Osteoblast (primary cell): ENCODE measurements at regions not wholly inside any gene's neighbourhood (a gene's known extent, or its start where the extent isn't known, plus 50 kb on each side); places are given as distances from the start of the nearest gene placed in this dataset.
"Not testable (repeated sequence)": the region's sequence is repeated elsewhere in the genome, so short reads cannot be mapped to it uniquely, and the experiment has no call there.

ENCODE experiments used
- DNase-seq: peaks from one replicate; pipeline ENCODE4 v3.0.0; 2011; ENCODE audit warnings: low spot score, mixed read lengths; ENCODE audit not compliant: insufficient read length; ENCODE audit errors: missing footprints
- H2AFZ ChIP-seq: 2 replicates; pipeline ENCODE4 v1.6.0; 2011; ENCODE audit warnings: mild to moderate bottlenecking, low read length
- H3K27ac ChIP-seq: 2 replicates; pipeline ENCODE4 v1.5.1; 2011; ENCODE audit warnings: mild to moderate bottlenecking, low read depth, low read length, moderate library complexity
- H3K27me3 ChIP-seq: 2 replicates; pipeline ENCODE4 v1.6.0; 2012; ENCODE audit warnings: mild to moderate bottlenecking, control low read depth, inconsistent platforms, low read length, moderate library complexity; ENCODE audit not compliant: insufficient read depth
- H3K36me3 ChIP-seq: 2 replicates; pipeline ENCODE4 v1.5.1; 2011; ENCODE audit warnings: mild to moderate bottlenecking, low read length, control low read depth, moderate library complexity; ENCODE audit not compliant: insufficient read depth
- H3K4me1 ChIP-seq: 2 replicates; pipeline ENCODE4 v1.5.1; 2011; ENCODE audit warnings: mild to moderate bottlenecking, low read length, control low read depth, moderate library complexity; ENCODE audit not compliant: insufficient read depth
- H3K4me2 ChIP-seq: 2 replicates; pipeline ENCODE4 v1.6.0; 2011; ENCODE audit warnings: mild to moderate bottlenecking, low read length; ENCODE audit not compliant: insufficient read depth
- H3K4me3 ChIP-seq: fragments of 200-600 bp; sonication (generic); 3 replicates; pipeline ENCODE4 v1.5.1; 2012; ENCODE audit warnings: mild to moderate bottlenecking, low read length, inconsistent platforms; ENCODE audit not compliant: insufficient read depth
- H3K79me2 ChIP-seq: 2 replicates; pipeline ENCODE4 v1.6.0; 2012; ENCODE audit warnings: mild to moderate bottlenecking, low read length, control low read depth, inconsistent platforms; ENCODE audit not compliant: insufficient read depth
- H3K9me3 ChIP-seq: 2 replicates; pipeline ENCODE4 v1.5.1; 2011; ENCODE audit warnings: low read depth, low read length, control low read depth
- H4K20me1 ChIP-seq: 2 replicates; pipeline ENCODE4 v1.6.0; 2012; ENCODE audit warnings: mild to moderate bottlenecking, low read length, control low read depth; ENCODE audit not compliant: insufficient read depth
- TF ChIP-seq, protein P1 (sequence below): IDR thresholded peaks from 2 replicates; pipeline ENCODE4 v1.5.1; 2011; ENCODE audit warnings: mild to moderate bottlenecking, low read depth, low read length, moderate library complexity; ENCODE audit errors: extremely low read depth

DNA sequence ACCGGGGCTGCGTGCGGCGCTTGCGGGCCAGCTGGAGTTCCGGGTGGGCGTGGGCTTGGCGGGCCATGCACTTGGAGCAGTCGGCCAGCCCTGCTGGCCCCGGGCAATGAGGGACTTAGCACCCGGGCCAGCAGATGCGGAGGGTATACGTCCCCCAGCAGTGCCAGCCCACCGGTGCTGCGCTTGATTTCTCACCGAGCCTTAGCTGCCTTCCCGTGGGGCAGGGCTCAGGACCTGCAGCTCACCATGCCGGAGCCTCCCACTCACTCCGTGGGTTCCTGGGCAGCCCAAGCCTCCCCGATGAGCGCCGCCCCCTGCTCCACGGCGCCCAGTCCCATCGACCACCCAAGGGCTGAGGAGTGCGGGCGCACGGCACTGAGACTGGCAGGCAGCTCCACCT, 51.4 kb upstream of the INPP4B start:
- not testable (repeated sequence) for H3K4me3 ChIP-seq, H3K27me3 ChIP-seq, H3K79me2 ChIP-seq, H2AFZ ChIP-seq, H4K20me1 ChIP-seq, H3K36me3 ChIP-seq, H3K27ac ChIP-seq, H3K4me1 ChIP-seq, H3K4me2 ChIP-seq, DNase-seq, H3K9me3 ChIP-seq

- H2AFZ ChIP-seq: no peak overlapping the region
- H3K4me2 ChIP-seq: no peak overlapping the region
- no peaks in the 10 kb centered on the region for H3K9me3 ChIP-seq
- H4K20me1 ChIP-seq: no peaks in the 10 kb centered on the region
- H3K36me3 ChIP-seq: no peaks in the 10 kb centered on the region
- TF ChIP-seq, protein P1, sequence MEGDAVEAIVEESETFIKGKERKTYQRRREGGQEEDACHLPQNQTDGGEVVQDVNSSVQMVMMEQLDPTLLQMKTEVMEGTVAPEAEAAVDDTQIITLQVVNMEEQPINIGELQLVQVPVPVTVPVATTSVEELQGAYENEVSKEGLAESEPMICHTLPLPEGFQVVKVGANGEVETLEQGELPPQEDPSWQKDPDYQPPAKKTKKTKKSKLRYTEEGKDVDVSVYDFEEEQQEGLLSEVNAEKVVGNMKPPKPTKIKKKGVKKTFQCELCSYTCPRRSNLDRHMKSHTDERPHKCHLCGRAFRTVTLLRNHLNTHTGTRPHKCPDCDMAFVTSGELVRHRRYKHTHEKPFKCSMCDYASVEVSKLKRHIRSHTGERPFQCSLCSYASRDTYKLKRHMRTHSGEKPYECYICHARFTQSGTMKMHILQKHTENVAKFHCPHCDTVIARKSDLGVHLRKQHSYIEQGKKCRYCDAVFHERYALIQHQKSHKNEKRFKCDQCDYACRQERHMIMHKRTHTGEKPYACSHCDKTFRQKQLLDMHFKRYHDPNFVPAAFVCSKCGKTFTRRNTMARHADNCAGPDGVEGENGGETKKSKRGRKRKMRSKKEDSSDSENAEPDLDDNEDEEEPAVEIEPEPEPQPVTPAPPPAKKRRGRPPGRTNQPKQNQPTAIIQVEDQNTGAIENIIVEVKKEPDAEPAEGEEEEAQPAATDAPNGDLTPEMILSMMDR: no peak
- peak; percentile 44 for DNase-seq
- H3K27me3 ChIP-seq: no peaks in the 10 kb centered on the region
- no peak overlapping the region for H3K27ac ChIP-seq
- no peak overlapping the region for H3K4me3 ChIP-seq
- no peaks in the 10 kb centered on the region for H3K4me1 ChIP-seq
- no peaks in the 10 kb centered on the region for H3K79me2 ChIP-seq
Measured at GRCh38 chr4:142900622-142901021, 54.5 kb upstream of the INPP4B start.

DNA sequence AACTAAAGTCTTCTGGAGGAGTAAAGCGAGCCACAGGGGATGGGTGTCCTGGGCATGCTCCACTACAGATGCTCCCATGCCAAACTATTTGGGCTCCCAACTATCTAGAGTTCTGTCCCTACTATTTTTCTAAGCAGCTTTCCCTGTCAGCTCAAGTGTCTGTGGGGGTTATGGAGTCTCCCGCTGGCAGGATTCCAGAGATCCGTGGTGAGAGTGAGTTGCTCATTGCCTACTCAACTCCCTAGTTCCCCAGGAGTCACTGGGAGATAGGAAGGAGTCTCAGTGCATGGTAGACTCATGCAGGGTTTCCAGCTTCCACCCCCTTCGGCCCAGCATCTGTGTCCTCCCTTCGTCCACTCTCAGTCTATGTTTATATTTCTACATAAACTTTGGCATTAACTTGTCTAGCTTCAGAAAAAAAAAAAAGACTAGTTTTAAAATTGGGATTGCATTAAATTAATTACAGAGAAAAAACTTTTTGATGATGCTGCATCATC, 55.1 kb upstream of the INPP4B start:
- Histone ChIP-seq H3K9me3 (no peaks in the 10 kb centered on the region), H3K27me3 (no peaks in the 10 kb centered on the region), H3K27ac (no peak overlapping the region), H3K4me2 (no peak overlapping the region), H3K4me3 (no peak overlapping the region), H3K36me3 (no peaks in the 10 kb centered on the region), H2AFZ (no peak overlapping the region), H3K4me1 (no peaks in the 10 kb centered on the region), H4K20me1 (no peaks in the 10 kb centered on the region), H3K79me2 (no peaks in the 10 kb centered on the region)
- TF ChIP-seq, protein P1: no peak
- peak; percentile 86 for DNase-seq

DNA sequence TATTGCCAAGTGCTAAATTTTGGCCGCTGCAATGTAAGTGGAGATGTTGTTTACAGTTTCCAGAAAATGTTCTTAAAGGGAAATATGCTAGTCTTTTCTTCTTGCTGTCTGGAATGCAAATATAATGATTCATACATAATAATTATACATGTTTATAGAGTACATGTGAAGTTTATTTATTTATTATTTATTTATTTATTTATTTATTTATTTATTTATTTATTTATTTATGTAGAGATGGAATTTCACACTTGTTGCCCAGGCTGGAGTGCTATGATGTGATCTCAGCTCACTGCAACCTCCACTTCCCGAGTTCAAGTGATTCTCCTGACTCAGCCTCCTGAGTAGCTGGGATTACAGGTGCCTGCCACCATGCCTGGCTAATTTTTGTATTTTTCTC, 57.5 kb upstream of the INPP4B start:
- not testable (repeated sequence) for H3K4me1 ChIP-seq, H3K27ac ChIP-seq, H2AFZ ChIP-seq, H3K79me2 ChIP-seq, DNase-seq, H4K20me1 ChIP-seq, H3K9me3 ChIP-seq, H3K4me3 ChIP-seq, H3K27me3 ChIP-seq, H3K36me3 ChIP-seq, H3K4me2 ChIP-seq

GRCh38 chr4:142909908-142910307, 63.8 kb upstream of the INPP4B start:
- H3K79me2 ChIP-seq: no peaks in the 10 kb centered on the region
- H3K27me3 ChIP-seq: no peaks in the 10 kb centered on the region
- no peaks in the 10 kb centered on the region for H3K4me1 ChIP-seq
- no peak overlapping the region for H3K4me3 ChIP-seq
- no peaks in the 10 kb centered on the region for H3K9me3 ChIP-seq
- no peak overlapping the region for H3K27ac ChIP-seq
- no peak overlapping the region for H2AFZ ChIP-seq
- no peak for DNase-seq
- TF ChIP-seq, protein P1: no peak
- H3K36me3 ChIP-seq: no peaks in the 10 kb centered on the region
- H3K4me2 ChIP-seq: no peak overlapping the region
- no peaks in the 10 kb centered on the region for H4K20me1 ChIP-seq
